Left kidney (tissue), 1 donor: ENCODE measurements at regions not wholly inside any gene's neighbourhood (a gene's known extent, or its start where the extent isn't known, plus 50 kb on each side); places are given as distances from the start of the nearest gene placed in this dataset.
"Not testable (repeated sequence)": the region's sequence is repeated elsewhere in the genome, so short reads cannot be mapped to it uniquely, and the experiment has no call there.

Source experiments
- DNase-seq: peaks from one replicate; pipeline ENCODE4 v3.0.0-alpha.2; 2013

- DNase-seq, result no peak
These were observed 143.2 kb upstream of the RGS6 start for GRCh38 chr14:71789005-71789404.

DNA sequence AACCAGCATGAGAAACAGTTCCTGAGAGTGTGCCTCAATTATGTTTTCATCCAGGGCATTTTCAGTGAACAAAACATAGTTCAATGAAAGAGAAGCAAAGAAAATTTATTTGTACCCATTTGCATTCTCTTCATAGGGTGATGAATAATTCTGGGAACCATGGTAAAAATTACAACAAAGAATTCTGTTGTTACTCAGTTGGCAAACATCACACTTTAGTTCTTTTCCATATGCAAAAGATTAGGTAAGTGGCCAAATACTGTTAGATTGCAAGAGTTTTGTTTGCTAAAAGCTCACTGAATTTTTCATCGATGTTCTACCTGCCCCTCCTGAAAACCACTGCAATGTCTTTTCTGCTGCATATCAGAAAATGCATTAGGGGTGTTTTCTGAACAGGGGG is 132.4 kb upstream of the RGS6 start:
- DNase-seq, result no peak

- DNase-seq, result no peak
These were observed 131.4 kb upstream of the RGS6 start for GRCh38 chr14:71800878-71801277.

GRCh38 chr14:71803539-71804260 is 128.5 kb upstream of the RGS6 start:
- DNase-seq, result no peak

DNA sequence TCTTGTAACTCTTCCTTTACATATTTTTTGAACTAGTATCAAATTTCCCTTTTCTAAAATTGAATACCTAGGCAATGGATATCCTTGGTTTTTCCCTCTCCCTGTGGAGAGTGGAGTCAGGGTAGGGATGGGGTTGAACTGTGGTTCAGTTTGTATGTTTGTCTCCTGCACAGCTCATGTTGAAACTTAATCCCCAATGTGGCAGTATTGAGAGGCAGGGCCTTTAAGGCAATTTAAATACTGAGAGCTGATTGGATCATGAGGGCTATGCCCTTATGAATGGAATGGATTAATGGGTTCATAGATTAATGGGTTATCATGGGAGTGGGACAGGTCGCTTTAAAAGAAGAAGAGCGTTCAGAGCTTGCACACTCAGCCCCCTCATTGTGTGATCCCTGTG is 127.2 kb upstream of the RGS6 start:
- no peak for DNase-seq

DNA sequence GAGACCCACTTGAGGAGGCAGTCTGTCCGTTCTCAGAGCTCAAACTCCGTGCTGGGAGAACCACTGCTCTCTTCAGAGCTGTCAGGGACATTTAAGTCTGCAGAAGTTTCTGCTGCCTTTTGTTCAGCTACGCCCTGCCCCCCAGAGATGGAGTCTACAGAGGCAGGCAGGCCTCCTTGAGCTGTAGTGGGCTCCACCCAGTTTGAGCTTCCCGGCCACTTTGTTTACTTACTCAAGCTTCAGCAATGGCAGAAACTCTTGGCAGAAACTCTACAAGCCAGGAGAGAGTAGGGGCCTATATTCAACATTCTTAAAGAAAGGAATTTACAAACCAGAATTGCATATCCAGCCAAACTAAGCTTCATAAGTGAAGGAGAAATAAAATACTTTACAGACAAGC is 125.2 kb upstream of the RGS6 start:
- DNase-seq, result not testable (repeated sequence)

DNA sequence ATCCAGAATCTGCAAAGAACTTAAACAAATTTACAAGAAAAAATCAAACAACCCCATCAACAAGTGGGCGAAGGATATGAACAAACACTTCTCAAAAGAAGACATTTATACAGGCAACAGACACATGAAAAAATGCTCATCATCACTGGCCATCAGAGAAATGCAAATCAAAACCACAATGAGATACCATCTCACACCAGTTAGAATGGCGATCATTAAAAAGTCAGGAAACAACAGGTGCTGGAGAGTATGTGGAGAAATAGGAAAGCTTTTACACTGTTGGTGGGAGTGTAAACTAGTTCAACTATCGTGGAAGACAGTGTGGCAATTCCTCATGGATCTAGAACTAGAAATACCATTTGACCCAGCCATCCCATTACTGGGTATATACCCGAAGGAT is 121.4 kb upstream of the RGS6 start:
- DNase-seq, result not testable (repeated sequence)

DNA sequence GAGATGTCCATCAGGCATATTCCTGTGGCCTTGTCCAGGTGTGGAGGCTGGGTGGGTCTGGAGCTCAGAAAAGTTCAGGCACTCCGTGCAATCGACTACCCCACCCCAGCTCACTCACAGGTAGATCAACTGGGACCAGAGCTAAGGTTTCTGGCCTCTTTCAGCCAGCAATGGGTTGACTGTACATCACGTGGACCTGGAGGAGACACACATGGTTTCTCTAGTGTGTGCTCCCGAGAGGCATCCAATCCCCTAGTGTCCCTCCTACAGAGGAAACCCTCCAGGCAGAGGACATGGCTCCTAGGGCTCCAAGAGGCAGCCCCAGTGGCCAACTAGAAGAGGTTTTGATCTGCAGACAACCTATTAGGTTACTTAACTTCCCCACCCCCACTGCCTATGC is 119.5 kb upstream of the RGS6 start:
- no peak for DNase-seq

DNA sequence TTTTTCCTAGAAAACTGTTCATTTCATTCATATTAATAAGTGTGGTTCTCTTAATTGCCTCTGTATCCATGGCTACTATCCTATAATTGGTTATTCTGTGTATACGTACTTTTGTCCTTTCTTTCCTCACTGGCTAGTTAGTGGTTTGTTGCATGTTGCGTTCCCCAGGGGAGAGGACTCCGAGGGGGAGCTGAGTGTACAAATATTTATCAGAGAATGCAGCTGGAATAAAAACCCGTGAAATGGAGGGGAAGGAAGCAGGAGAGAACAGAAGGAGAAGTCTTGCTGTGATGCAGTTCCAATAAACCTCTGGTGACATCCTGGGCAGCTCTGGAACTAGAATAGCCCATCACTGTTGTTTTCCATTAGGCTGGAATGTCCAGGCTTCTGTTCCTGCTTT is 117.1 kb upstream of the RGS6 start:
- DNase-seq, result no peak

DNA sequence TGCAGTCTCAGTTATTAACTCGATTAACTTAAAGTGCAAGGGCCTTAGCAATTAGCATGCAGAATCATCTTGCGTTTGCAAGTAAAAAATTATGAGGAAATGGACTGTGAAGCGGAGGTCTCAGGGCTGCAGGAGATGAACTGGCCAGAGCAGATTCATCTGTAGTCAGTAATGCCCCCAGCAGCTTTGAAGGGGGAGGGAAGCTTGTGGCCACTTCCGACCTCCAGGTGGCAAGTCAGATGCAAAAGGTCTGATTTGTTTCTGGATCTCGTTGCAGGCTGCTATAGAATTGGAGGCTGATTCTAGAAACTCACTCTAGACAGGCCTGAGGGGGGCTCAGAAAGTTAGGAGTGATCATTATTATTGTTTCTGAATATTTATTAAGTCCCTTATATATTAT is 107.4 kb upstream of the RGS6 start:
- DNase-seq, result no peak

DNA sequence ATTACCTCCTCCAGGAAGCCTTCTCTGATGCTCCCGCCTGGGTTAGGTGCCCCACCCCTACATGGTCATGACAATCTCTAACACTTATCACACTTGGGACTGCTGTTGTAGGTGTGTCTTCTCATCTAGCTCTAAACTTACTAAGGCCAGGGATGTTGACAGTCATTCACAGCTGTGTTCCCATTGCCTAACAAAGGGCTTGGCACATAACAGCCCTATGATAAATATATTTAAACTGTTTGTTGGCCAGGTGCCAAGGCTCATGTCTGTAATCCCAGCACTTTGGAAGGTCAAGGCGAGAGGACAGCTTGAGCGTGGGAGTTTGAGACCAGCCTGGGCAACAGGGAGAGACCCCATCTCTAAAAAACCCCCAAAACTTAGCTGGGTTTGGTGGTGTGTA is 98.8 kb upstream of the RGS6 start:
- DNase-seq, result no peak

DNA sequence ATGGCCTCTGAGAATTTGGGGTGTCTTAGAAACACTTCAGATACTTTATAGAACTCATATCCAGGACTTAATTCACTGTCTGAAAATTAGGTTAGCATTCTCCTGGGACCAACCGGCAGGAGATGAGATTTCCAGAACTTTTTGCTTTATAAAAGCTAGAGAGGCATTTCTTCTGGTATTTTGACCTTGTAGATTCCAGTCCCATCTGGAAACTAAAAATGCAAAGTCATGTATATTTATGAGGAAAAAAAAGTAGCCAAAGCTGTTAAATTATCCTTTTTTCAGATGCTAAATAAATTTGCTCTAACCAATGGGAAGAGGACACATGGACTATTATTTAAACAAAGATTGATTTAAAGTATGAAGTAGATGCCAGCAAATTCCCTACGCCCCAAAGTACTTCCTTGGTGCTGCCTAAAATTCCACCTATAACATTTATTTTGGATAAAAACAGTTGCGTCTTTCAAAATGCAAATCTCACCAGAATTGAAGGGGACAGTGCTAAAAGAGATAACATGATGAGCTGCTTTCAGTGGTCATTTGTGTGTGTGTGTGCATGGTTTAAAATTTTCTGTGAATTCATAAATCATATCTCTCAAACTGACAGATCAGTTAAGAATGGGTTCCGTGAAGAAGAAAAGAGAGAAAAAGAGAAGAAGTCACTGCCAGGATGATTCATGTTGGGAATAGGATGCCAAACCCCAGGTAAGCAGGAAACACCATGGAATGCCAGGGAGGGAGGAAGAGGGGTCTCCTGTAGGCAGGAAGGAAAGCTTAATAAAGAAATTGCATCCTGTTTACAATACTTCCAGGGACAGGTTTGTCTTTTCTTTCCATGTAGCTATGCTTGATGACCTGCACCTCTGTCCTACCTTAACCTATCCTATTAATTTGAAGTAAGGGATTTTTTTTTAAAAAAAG is 97.7 kb upstream of the RGS6 start:
- DNase-seq, result no peak

GRCh38 chr14:71852181-71852580 is 80.0 kb upstream of the RGS6 start:
- no peak for DNase-seq

DNA sequence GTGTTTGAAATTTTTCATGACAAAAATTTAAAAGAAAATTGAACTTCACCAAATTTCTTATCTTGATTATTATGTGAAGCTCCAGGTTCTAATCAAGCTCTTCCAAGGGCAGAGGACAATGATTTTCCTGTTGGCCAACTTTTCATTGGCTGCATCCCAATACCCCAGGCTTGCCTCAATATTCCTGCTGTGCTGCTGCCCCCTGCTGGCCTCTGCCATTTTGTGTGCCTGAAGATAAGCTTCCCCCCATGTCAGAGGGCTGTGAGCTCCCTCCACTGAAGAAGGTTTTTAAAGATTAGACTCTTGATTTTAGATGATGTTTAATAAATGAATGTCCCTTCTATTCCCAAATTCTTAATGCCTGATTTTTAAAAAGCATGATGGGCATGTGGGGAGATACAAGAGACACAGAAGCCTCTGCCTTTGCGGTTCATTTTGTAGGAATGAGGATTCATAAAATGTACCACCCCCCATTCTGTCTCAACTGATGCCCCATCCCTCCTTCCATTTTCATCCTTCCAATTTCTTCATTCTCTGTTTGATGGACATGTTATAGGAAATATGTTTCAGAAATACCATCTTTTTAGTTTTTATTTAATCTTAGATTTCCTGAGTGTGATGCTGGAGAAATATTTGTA is 76.7 kb upstream of the RGS6 start:
- DNase-seq, result peak; percentile 20

DNA sequence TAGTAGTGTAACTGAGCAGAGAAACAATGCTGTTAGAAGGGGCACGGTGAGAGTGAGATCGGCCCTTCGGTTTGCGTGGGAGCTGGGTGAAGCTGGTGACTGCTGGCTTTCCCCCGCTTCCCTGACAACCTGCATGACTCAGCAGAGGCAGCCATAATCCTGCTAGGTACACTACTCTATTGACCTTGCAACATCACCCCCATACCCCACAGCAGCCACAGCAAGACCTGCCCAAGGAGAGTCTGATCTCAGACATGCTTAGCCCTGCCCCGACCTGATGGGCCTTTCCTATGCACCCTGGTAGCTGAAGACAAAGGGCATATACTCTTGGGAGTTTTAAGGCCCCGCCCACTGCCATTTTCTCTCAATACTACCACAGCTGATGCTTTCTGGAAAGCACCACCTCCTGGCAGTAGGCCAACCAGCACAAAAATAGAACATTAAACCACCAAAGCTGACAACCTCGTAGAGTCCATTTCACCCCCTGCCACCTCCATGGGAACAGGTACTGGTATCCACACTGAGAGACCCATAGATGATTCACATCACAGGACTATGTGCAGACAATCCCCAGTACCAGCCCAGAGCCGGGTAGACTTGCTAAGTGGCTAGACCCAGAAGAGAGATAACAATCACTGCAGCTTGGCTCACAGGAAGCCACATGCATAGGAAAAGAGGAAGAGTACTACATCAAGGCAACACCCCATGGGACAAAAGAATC is 75.9 kb upstream of the RGS6 start:
- DNase-seq, result no peak

GRCh38 chr14:71863049-71863448 is 69.2 kb upstream of the RGS6 start:
- no peak for DNase-seq

DNA sequence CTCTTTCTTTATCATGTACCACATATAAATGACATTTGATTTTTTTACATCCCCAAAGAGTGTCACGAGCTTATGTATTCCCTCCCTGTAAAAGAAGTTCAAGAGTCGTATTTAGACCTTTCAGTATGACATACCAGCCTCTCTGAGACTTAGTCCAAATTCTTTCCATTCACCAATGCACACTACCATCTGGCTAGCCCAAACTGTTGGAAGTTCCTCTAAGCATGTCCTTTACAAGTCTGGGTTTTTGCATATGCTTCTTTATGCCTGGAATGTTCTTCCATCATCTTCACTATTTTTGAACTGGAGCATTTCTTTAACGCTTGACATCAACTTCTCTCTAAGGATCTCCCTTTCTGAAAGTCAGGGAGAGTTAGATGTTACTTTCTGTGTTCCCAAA is 68.5 kb upstream of the RGS6 start:
- no peak for DNase-seq
